Mesendoderm (in vitro differentiated cells): ENCODE measurements at regions not wholly inside any gene's neighbourhood (a gene's known extent, or its start where the extent isn't known, plus 50 kb on each side); places are given as distances from the start of the nearest gene placed in this dataset.

ENCODE experiments used
- DNase-seq: peaks from one replicate; pipeline ENCODE4 v3.0.0; 2013
- H2AK5ac ChIP-seq: 2 replicates; pipeline ENCODE4 v1.6.1; 2013; ENCODE audit warnings: low read length, inconsistent platforms
- H2BK120ac ChIP-seq: 2 replicates; pipeline ENCODE4 v1.6.1; 2013; ENCODE audit warnings: low read depth, mild to moderate bottlenecking, low read length, moderate library complexity, mixed read lengths
- H2BK15ac ChIP-seq: replicated peaks from 2 replicates; pipeline ENCODE4 v1.6.1; 2013; ENCODE audit warnings: low read depth, mild to moderate bottlenecking, moderate library complexity
- H2BK5ac ChIP-seq: 2 replicates; pipeline ENCODE4 v1.6.1; 2013; ENCODE audit warnings: low read length, inconsistent platforms
- H3K18ac ChIP-seq: 2 replicates; pipeline ENCODE4 v1.6.1; 2013; ENCODE audit warnings: mild to moderate bottlenecking, low read length, mixed read lengths
- H3K23ac ChIP-seq: one replicate; pipeline ENCODE4 v1.6.1; 2013; ENCODE audit warnings: low read length
- H3K27ac ChIP-seq: 2 replicates; pipeline ENCODE4 v1.5.1; 2013; ENCODE audit warnings: low read depth, mild to moderate bottlenecking, inconsistent platforms, low read length, moderate library complexity
- H3K27me3 ChIP-seq: 2 replicates; pipeline ENCODE4 v1.6.1; 2013; ENCODE audit warnings: low read length, control low read depth, mild to moderate bottlenecking, inconsistent platforms; ENCODE audit not compliant: insufficient read depth, poor library complexity
- H3K36me3 ChIP-seq: 2 replicates; pipeline ENCODE4 v1.6.1; 2013; ENCODE audit warnings: low read length, inconsistent platforms; ENCODE audit not compliant: control insufficient read depth, insufficient read depth
- H3K4ac ChIP-seq: one replicate; pipeline ENCODE4 v1.6.1; 2013; ENCODE audit warnings: low read depth, mild to moderate bottlenecking, low read length, moderate library complexity
- H3K4me1 ChIP-seq: 2 replicates; pipeline ENCODE4 v1.6.1; 2013; ENCODE audit warnings: low read depth, low read length, inconsistent platforms; ENCODE audit not compliant: control insufficient read depth
- H3K4me2 ChIP-seq: 2 replicates; pipeline ENCODE4 v1.6.1; 2013; ENCODE audit warnings: low read length
- H3K4me3 ChIP-seq: 2 replicates; pipeline ENCODE4 v1.5.1; 2013; ENCODE audit warnings: mild to moderate bottlenecking, low read length
- H3K56ac ChIP-seq: one replicate; pipeline ENCODE4 v1.6.1; 2013; ENCODE audit warnings: low read length
- H3K79me1 ChIP-seq: 2 replicates; pipeline ENCODE4 v1.6.1; 2013; ENCODE audit warnings: low read length, inconsistent platforms
- H3K79me2 ChIP-seq: 2 replicates; pipeline ENCODE4 v1.6.1; 2013; ENCODE audit warnings: mild to moderate bottlenecking, low read length; ENCODE audit not compliant: control insufficient read depth, insufficient read depth
- H3K9ac ChIP-seq: 2 replicates; pipeline ENCODE4 v1.6.1; 2013; ENCODE audit warnings: low read length, inconsistent platforms
- H4K5ac ChIP-seq: one replicate; pipeline ENCODE4 v1.6.1; 2013; ENCODE audit warnings: low read length
- H4K8ac ChIP-seq: one replicate; pipeline ENCODE4 v1.6.1; 2013; ENCODE audit warnings: low read depth, mild to moderate bottlenecking, control low read depth, low read length, moderate library complexity
- WGBS: extraction: QIAGEN DNeasy Blood & Tissue Kit; methylation state at CpG from one replicate; pipeline ENCODE4 v1.1.7; 2013; ENCODE audit warnings: low lambda C conversion rate, missing lambda C conversion rate; ENCODE audit not compliant: insufficient coverage; ENCODE audit errors: extremely low coverage; 5-methylcytosine and 5-hydroxymethylcytosine counted together

DNA sequence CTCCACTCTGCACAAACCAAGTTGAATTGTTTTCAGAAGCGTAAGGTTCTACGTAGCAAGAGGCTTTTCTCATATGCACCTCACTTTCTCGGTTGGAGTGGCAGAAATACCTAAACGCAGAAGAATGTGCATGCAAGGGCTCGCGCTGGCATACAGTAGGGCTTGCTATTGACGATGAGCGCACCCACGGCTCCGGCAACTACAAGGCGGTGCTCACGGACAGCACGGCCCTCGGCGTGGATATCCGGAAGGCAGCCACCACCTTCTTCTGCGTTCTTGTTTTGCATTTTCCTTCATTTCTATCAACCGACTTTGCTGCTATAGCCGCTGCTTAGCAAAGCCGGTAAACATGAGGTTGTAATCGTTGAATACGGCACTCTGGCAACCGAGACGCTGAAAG is 51.1 kb upstream of the UBE3C start:
- Histone ChIP-seq H3K23ac (no peak overlapping the region), H3K27me3 (no peaks in the 10 kb centered on the region), H2BK15ac (no peak overlapping the region), H2BK5ac (no peak overlapping the region), H3K56ac (no peak overlapping the region), H3K4me1 (no peaks in the 10 kb centered on the region), H3K4ac (no peak overlapping the region), H2AK5ac (no peak overlapping the region), H3K27ac (no peak overlapping the region), H2BK120ac (no peak overlapping the region), H3K36me3 (no peaks in the 10 kb centered on the region), H4K5ac (no peak overlapping the region), H3K79me1 (no peaks in the 10 kb centered on the region), H4K8ac (no peak overlapping the region), H3K18ac (no peak overlapping the region), H3K79me2 (no peaks in the 10 kb centered on the region), H3K4me3 (no peak overlapping the region), H3K4me2 (no peak overlapping the region), H3K9ac (no peak overlapping the region)
- WGBS, result no CpG with 5 or more reads among the region's 24 CpGs
- no peak for DNase-seq

DNA sequence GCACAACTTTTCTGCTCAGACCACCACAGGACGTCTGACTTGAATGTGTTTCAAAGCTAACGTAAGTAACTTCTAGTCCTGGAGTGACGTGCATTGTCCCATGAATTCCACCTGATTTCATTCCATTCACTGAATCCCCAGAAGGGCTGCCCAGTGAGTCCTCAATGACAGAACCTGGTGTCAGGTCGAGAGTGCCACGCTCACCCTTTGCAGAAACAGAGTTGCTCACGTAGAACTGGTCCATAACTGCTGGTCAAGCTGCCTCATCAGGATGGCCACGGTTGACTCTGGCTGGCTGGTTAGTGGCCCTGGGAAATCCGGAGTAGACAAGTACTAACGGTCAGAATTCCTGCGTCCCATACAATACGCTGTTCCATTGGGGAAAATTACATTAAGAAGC is 50.6 kb upstream of the UBE3C start:
- no peak overlapping the region for H3K23ac ChIP-seq
- H3K4me3 ChIP-seq, result no peak overlapping the region
- H3K27ac ChIP-seq, result no peak overlapping the region
- no peak overlapping the region for H4K8ac ChIP-seq
- H3K36me3 ChIP-seq, result no peaks in the 10 kb centered on the region
- H3K18ac ChIP-seq, result no peak overlapping the region
- H3K79me1 ChIP-seq, result no peaks in the 10 kb centered on the region
- no peak for DNase-seq
- no peak overlapping the region for H4K5ac ChIP-seq
- no peak overlapping the region for H2AK5ac ChIP-seq
- no peaks in the 10 kb centered on the region for H3K4me1 ChIP-seq
- no peaks in the 10 kb centered on the region for H3K27me3 ChIP-seq
- H2BK120ac ChIP-seq, result no peak overlapping the region
- no peak overlapping the region for H3K56ac ChIP-seq
- H2BK5ac ChIP-seq, result no peak overlapping the region
- H3K4me2 ChIP-seq, result no peak overlapping the region
- H2BK15ac ChIP-seq, result no peak overlapping the region
- WGBS, result no CpG with 5 or more reads among the region's 11 CpGs
- H3K9ac ChIP-seq, result no peak overlapping the region
- no peaks in the 10 kb centered on the region for H3K79me2 ChIP-seq
- no peak overlapping the region for H3K4ac ChIP-seq
